GM23338 (cell line): ENCODE measurements at regions not wholly inside any gene's neighbourhood (a gene's known extent, or its start where the extent isn't known, plus 50 kb on each side); places are given as distances from the start of the nearest gene placed in this dataset.

Experiments used
- ATAC-seq: fragments of 200-7000 bp; cut with Tn5 transposase; 3 replicates; pipeline ENCODE4 v1.9.1; 2020
- DNase-seq: peaks from one replicate; pipeline ENCODE4 v3.0.0-alpha.2; 2015; ENCODE audit warnings: low spot score
- H2AFZ ChIP-seq: fragments of 200-600 bp; sonication (generic); 2 replicates; pipeline ENCODE4 v1.8.0; 2016; ENCODE audit warnings: antibody characterized with exemption, mild to moderate bottlenecking, moderate library complexity
- H3F3A ChIP-seq: fragments of 200-600 bp; sonication (generic); replicated peaks from 2 replicates; pipeline ENCODE4 v1.8.0; 2017; ENCODE audit warnings: antibody characterized with exemption, mixed run types, low read depth
- H3K27ac ChIP-seq: fragments of 200-600 bp; sonication (generic); 2 replicates; pipeline ENCODE4 v1.6.1; 2016; ENCODE audit warnings: low read depth
- H3K27me3 ChIP-seq: fragments of 200-600 bp; sonication (generic); 2 replicates; pipeline ENCODE4 v1.8.0; 2016; ENCODE audit warnings: mild to moderate bottlenecking, mixed run types, moderate library complexity; ENCODE audit not compliant: insufficient read depth
- H3K36me3 ChIP-seq: fragments of 200-600 bp; sonication (generic); 2 replicates; pipeline ENCODE4 v1.8.0; 2016; ENCODE audit warnings: mild to moderate bottlenecking; ENCODE audit not compliant: insufficient read depth
- H3K4me1 ChIP-seq: fragments of 200-600 bp; sonication (generic); 2 replicates; pipeline ENCODE4 v1.8.0; 2016; ENCODE audit warnings: mild to moderate bottlenecking, moderate library complexity; ENCODE audit not compliant: insufficient read depth
- H3K4me2 ChIP-seq: fragments of 200-600 bp; sonication (generic); 2 replicates; pipeline ENCODE4 v1.7.1; 2017; ENCODE audit warnings: mixed run types
- H3K4me3 ChIP-seq: fragments of 200-600 bp; sonication (generic); 2 replicates; pipeline ENCODE4 v1.6.1; 2016; ENCODE audit warnings: mixed run types
- H3K79me2 ChIP-seq: fragments of 200-600 bp; sonication (generic); replicated peaks from 2 replicates; pipeline ENCODE4 v1.8.0; 2017; ENCODE audit warnings: mild to moderate bottlenecking; ENCODE audit not compliant: insufficient read depth
- H3K9me2 ChIP-seq: fragments of 200-600 bp; sonication (generic); 2 replicates; pipeline ENCODE4 v1.8.0; 2017; ENCODE audit not compliant: insufficient read depth
- H4K20me1 ChIP-seq: fragments of 200-600 bp; sonication (generic); replicated peaks from 2 replicates; pipeline ENCODE4 v1.8.0; 2017; ENCODE audit warnings: mild to moderate bottlenecking; ENCODE audit not compliant: insufficient read depth
- H3K27ac Mint-ChIP-seq: 2 replicates; pipeline ENCODE4 v1.8.0; 2020; ENCODE audit warnings: inconsistent platforms, mild to moderate bottlenecking, moderate library complexity, mixed read lengths
- H3K27me3 Mint-ChIP-seq: 3 replicates; pipeline ENCODE4 v1.8.0; 2022; ENCODE audit warnings: low read depth, mild to moderate bottlenecking, moderate library complexity, mixed read lengths, inconsistent platforms; ENCODE audit not compliant: insufficient read depth, poor library complexity
- H3K36me3 Mint-ChIP-seq: 3 replicates; pipeline ENCODE4 v1.8.0; 2021; ENCODE audit warnings: low read depth, mild to moderate bottlenecking, inconsistent platforms, moderate library complexity, mixed read lengths
- H3K4me1 Mint-ChIP-seq: 3 replicates; pipeline ENCODE4 v1.8.0; 2020; ENCODE audit warnings: mild to moderate bottlenecking, inconsistent platforms, mixed read lengths
- H3K4me3 Mint-ChIP-seq: 3 replicates; pipeline ENCODE4 v1.8.0; 2021; ENCODE audit warnings: moderate library complexity, mild to moderate bottlenecking, inconsistent platforms, mixed read lengths
- H3K9me3 Mint-ChIP-seq: 3 replicates; pipeline ENCODE4 v1.8.0; 2020; ENCODE audit warnings: moderate library complexity, mild to moderate bottlenecking, inconsistent platforms, mixed read lengths
- CREB1 ChIP-seq: fragments of 250-450 bp; sonication (Bioruptor Pico); IDR thresholded peaks from 2 replicates; pipeline ENCODE4 v1.5.0; 2020; ENCODE audit warnings: low read depth, mild to moderate bottlenecking, moderate library complexity
- CTCF ChIP-seq, 2 experiments: fragments of 200-600 bp in 1 of 2; sonication (generic) in 1 of 2; conservative IDR thresholded peaks; 2 replicates each; pipeline versions ENCODE4 v1.5.1 to v1.6.1; 2016 to 2017; ENCODE audit warnings: antibody characterized with exemption in 2 of 2, low read depth in 2 of 2, mild to moderate bottlenecking in 2 of 2, moderate library complexity in 1 of 2
- ETS1 ChIP-seq: IDR thresholded peaks from 2 replicates; pipeline ENCODE4 v1.6.1; 2016; ENCODE audit warnings: antibody characterized with exemption
- EZH2 ChIP-seq: fragments of 200-600 bp; sonication (generic); IDR thresholded peaks from one replicate; pipeline ENCODE4 v1.8.0; 2017; ENCODE audit warnings: antibody characterized with exemption, mild to moderate bottlenecking, low read depth; ENCODE audit not compliant: unreplicated experiment
- EZH2phosphoT487 ChIP-seq: fragments of 200-600 bp; sonication (generic); IDR thresholded peaks from one replicate; pipeline ENCODE4 v1.8.1; 2018; ENCODE audit warnings: antibody characterized with exemption; ENCODE audit not compliant: unreplicated experiment
- JUNB ChIP-seq: IDR thresholded peaks from one replicate; pipeline ENCODE4 v1.6.1; 2016; ENCODE audit warnings: antibody characterized with exemption; ENCODE audit not compliant: unreplicated experiment
- NANOG ChIP-seq: IDR thresholded peaks from 2 replicates; pipeline ENCODE4 v1.6.1; 2016; ENCODE audit warnings: antibody characterized with exemption, borderline replicate concordance
- POLR2AphosphoS5 ChIP-seq: IDR thresholded peaks from 2 replicates; pipeline ENCODE4 v1.6.1; 2016; ENCODE audit warnings: antibody characterized with exemption, low read depth
- REST ChIP-seq: IDR thresholded peaks from one replicate; pipeline ENCODE4 v1.6.1; 2018; ENCODE audit warnings: antibody characterized with exemption; ENCODE audit not compliant: unreplicated experiment
- STAT1 ChIP-seq: IDR thresholded peaks from one replicate; pipeline ENCODE4 v1.6.1; 2016; ENCODE audit warnings: antibody characterized with exemption; ENCODE audit not compliant: unreplicated experiment
- ZNF114 ChIP-seq: fragments of 250-450 bp; sonication (Bioruptor Pico); IDR thresholded peaks from 2 replicates; pipeline ENCODE4 v1.5.0; 2020; ENCODE audit warnings: mild to moderate bottlenecking, moderate library complexity
- ZNF331 ChIP-seq: fragments of 250-450 bp; sonication (Bioruptor Pico); IDR thresholded peaks from 2 replicates; pipeline ENCODE4 v1.5.0; 2020; ENCODE audit warnings: low read depth, mild to moderate bottlenecking, moderate library complexity
- ZNF462 ChIP-seq: fragments of 250-450 bp; sonication (Bioruptor Pico); IDR thresholded peaks from 2 replicates; pipeline ENCODE4 v1.5.0; 2020; ENCODE audit warnings: mild to moderate bottlenecking, moderate library complexity

GRCh38 chr11:134561331-134561720 is 149.3 kb upstream of the B3GAT1 start:
- H3K36me3 Mint-ChIP-seq = no peaks in the 10 kb centered on the region
- H3K27me3 ChIP-seq = no peaks in the 10 kb centered on the region
- ATAC-seq = peak; percentile 24

More at GRCh38 chr11:134561331-134561720, 149.3 kb upstream of the B3GAT1 start:
- H4K20me1 ChIP-seq = no peaks in the 10 kb centered on the region
- no peaks in the 10 kb centered on the region for H3K4me1 ChIP-seq
- Mint-ChIP-seq H3K4me3 (no peak overlapping the region), H3K9me3 (no peaks in the 10 kb centered on the region), H3K27me3 (peaks cover 11% of the 10 kb centered on the region), H3K4me1 (peaks cover 14% of the 10 kb centered on the region), H3K27ac (no peak overlapping the region)
- TF ChIP-seq CREB1 (CRISPR knock-in tag) = no peak
- no peak for TF ChIP-seq POLR2AphosphoS5
- no peak for TF ChIP-seq ETS1
- no peak for TF ChIP-seq EZH2
- no peak for TF ChIP-seq STAT1
- TF ChIP-seq REST = no peak
- no peak for TF ChIP-seq ZNF462 (CRISPR knock-in tag)
- TF ChIP-seq JUNB = no peak
- no peak for TF ChIP-seq NANOG
- TF ChIP-seq EZH2phosphoT487 = no peak
- TF ChIP-seq ZNF114 (CRISPR knock-in tag) = no peak
- no peak for TF ChIP-seq CTCF (conservative IDR thresholded peaks at IDR 0.05; ENCODE audit: low read depth in 2 of 2)
- no peak for TF ChIP-seq ZNF331 (CRISPR knock-in tag)
- H3K27ac ChIP-seq = no peak overlapping the region
- H2AFZ ChIP-seq = no peak overlapping the region; the same call in 1 of the 2 replicates
- no peaks in the 10 kb centered on the region for H3F3A ChIP-seq
- H3K4me3 ChIP-seq = no peak overlapping the region
- H3K36me3 ChIP-seq = no peaks in the 10 kb centered on the region
- H3K4me2 ChIP-seq = no peak overlapping the region
- no peaks in the 10 kb centered on the region for H3K9me2 ChIP-seq
- no peak for DNase-seq
- no peaks in the 10 kb centered on the region for H3K79me2 ChIP-seq
